ENCODE measurements at regions not wholly inside any gene's neighbourhood (a gene's known extent, or its start where the extent isn't known, plus 50 kb on each side); places are given as distances from the start of the nearest gene placed in this dataset.
A peak's percentile ranks its signal among the peaks of the same experiment; 100 is the strongest.

GRCh38 chr1:218959784-218960183 is 213.9 kb upstream of the LYPLAL1 start:
- Mint-ChIP-seq H3K36me3 (no peaks in the 10 kb centered on the region), H3K27ac (peak overlapping the region; percentile 11), H3K9me3 (no peaks in the 10 kb centered on the region), H3K27me3 (peaks cover 3% of the 10 kb centered on the region), H3K4me1 (ENCODE audit: unreplicated experiment) (peaks cover 25% of the 10 kb centered on the region), H3K4me3 (no peak overlapping the region)
- no peak for TF ChIP-seq CTCF (conservative IDR thresholded peaks at IDR 0.05)
- DNase-seq (ENCODE audit: extremely low spot score, unreplicated experiment) = no peak

- H3K27ac Mint-ChIP-seq = no peak overlapping the region
- peaks cover 19% of the 10 kb centered on the region for H3K4me1 Mint-ChIP-seq (ENCODE audit: unreplicated experiment)
- H3K36me3 Mint-ChIP-seq = no peaks in the 10 kb centered on the region
- TF ChIP-seq CTCF (conservative IDR thresholded peaks at IDR 0.05) = no peak
- DNase-seq (ENCODE audit: extremely low spot score, unreplicated experiment) = no peak
- H3K27me3 Mint-ChIP-seq = peaks cover 1% of the 10 kb centered on the region
- H3K4me3 Mint-ChIP-seq = no peak overlapping the region
- peaks cover 11% of the 10 kb centered on the region for H3K9me3 Mint-ChIP-seq
Observed at GRCh38 chr1:218964471-218965185, 209.1 kb upstream of the LYPLAL1 start.

GRCh38 chr1:218965821-218966220 is 207.9 kb upstream of the LYPLAL1 start:
- Mint-ChIP-seq H3K36me3 (no peaks in the 10 kb centered on the region), H3K27ac (no peak overlapping the region), H3K4me1 (ENCODE audit: unreplicated experiment) (peaks cover 14% of the 10 kb centered on the region), H3K27me3 (no peaks in the 10 kb centered on the region), H3K9me3 (peaks cover 11% of the 10 kb centered on the region), H3K4me3 (no peak overlapping the region)
- DNase-seq (ENCODE audit: extremely low spot score, unreplicated experiment) = no peak
- no peak for TF ChIP-seq CTCF (conservative IDR thresholded peaks at IDR 0.05)

GRCh38 chr1:218967254-218967653 is 206.4 kb upstream of the LYPLAL1 start:
- Mint-ChIP-seq H3K27me3 (no peaks in the 10 kb centered on the region), H3K27ac (no peak overlapping the region), H3K4me3 (no peak overlapping the region), H3K9me3 (peaks cover 12% of the 10 kb centered on the region), H3K4me1 (ENCODE audit: unreplicated experiment) (peaks cover 14% of the 10 kb centered on the region), H3K36me3 (no peaks in the 10 kb centered on the region)
- no peak for DNase-seq (ENCODE audit: extremely low spot score, unreplicated experiment)
- TF ChIP-seq CTCF (conservative IDR thresholded peaks at IDR 0.05) = no peak

GRCh38 chr1:218967836-218968235 is 205.8 kb upstream of the LYPLAL1 start:
- no peak for TF ChIP-seq CTCF (conservative IDR thresholded peaks at IDR 0.05)
- H3K4me1 Mint-ChIP-seq (ENCODE audit: unreplicated experiment) = peaks cover 14% of the 10 kb centered on the region
- peaks cover 16% of the 10 kb centered on the region for H3K9me3 Mint-ChIP-seq
- no peak overlapping the region for H3K4me3 Mint-ChIP-seq
- no peak for DNase-seq (ENCODE audit: extremely low spot score, unreplicated experiment)
- H3K27ac Mint-ChIP-seq = no peak overlapping the region
- no peaks in the 10 kb centered on the region for H3K27me3 Mint-ChIP-seq
- no peaks in the 10 kb centered on the region for H3K36me3 Mint-ChIP-seq
